ENCODE measurements at regions not wholly inside any gene's neighbourhood (a gene's known extent, or its start where the extent isn't known, plus 50 kb on each side); places are given as distances from the start of the nearest gene placed in this dataset.

- Mint-ChIP-seq H3K27me3 (ENCODE audit: low read depth) (no peaks in the 10 kb centered on the region), H3K4me3 (no peak overlapping the region), H3K27ac (no peak overlapping the region), H3K9me3 (peaks cover 4% of the 10 kb centered on the region), H3K4me1 (ENCODE audit: low read depth) (no peaks in the 10 kb centered on the region), H3K36me3 (ENCODE audit: low read depth) (no peaks in the 10 kb centered on the region)
Measured at GRCh38 chr14:104370256-104370870, 209.2 kb upstream of the C14orf180 start.

- Mint-ChIP-seq H3K4me1 (ENCODE audit: low read depth) (no peaks in the 10 kb centered on the region), H3K4me3 (no peak overlapping the region), H3K36me3 (ENCODE audit: low read depth) (no peaks in the 10 kb centered on the region), H3K27me3 (ENCODE audit: low read depth) (no peaks in the 10 kb centered on the region), H3K27ac (no peak overlapping the region), H3K9me3 (peaks cover 4% of the 10 kb centered on the region)
Measured at GRCh38 chr14:104371031-104371430, 208.5 kb upstream of the C14orf180 start.

- Mint-ChIP-seq H3K27me3 (ENCODE audit: low read depth) (no peaks in the 10 kb centered on the region), H3K9me3 (no peaks in the 10 kb centered on the region), H3K4me1 (ENCODE audit: low read depth) (no peaks in the 10 kb centered on the region), H3K4me3 (no peak overlapping the region), H3K36me3 (ENCODE audit: low read depth) (no peaks in the 10 kb centered on the region), H3K27ac (no peak overlapping the region)
Measured at GRCh38 chr14:104371917-104372316, 207.6 kb upstream of the C14orf180 start.

GRCh38 chr14:104372390-104373054 lies 207.0 kb upstream of the C14orf180 start:
- no peaks in the 10 kb centered on the region for H3K27me3 Mint-ChIP-seq (ENCODE audit: low read depth)
- H3K9me3 Mint-ChIP-seq, result no peaks in the 10 kb centered on the region
- no peak overlapping the region for H3K4me3 Mint-ChIP-seq
- no peaks in the 10 kb centered on the region for H3K4me1 Mint-ChIP-seq (ENCODE audit: low read depth)
- H3K27ac Mint-ChIP-seq, result no peak overlapping the region
- H3K36me3 Mint-ChIP-seq (ENCODE audit: low read depth), result no peaks in the 10 kb centered on the region

GRCh38 chr14:104373055-104373854 lies 206.3 kb upstream of the C14orf180 start:
- Mint-ChIP-seq H3K4me1 (ENCODE audit: low read depth) (no peaks in the 10 kb centered on the region), H3K36me3 (ENCODE audit: low read depth) (no peaks in the 10 kb centered on the region), H3K27ac (no peak overlapping the region), H3K4me3 (no peak overlapping the region), H3K9me3 (no peaks in the 10 kb centered on the region), H3K27me3 (ENCODE audit: low read depth) (no peaks in the 10 kb centered on the region)

GRCh38 chr14:104373855-104374717 lies 205.5 kb upstream of the C14orf180 start:
- no peaks in the 10 kb centered on the region for H3K27me3 Mint-ChIP-seq (ENCODE audit: low read depth)
- no peaks in the 10 kb centered on the region for H3K9me3 Mint-ChIP-seq
- H3K4me1 Mint-ChIP-seq (ENCODE audit: low read depth), result no peaks in the 10 kb centered on the region
- no peak overlapping the region for H3K27ac Mint-ChIP-seq
- H3K4me3 Mint-ChIP-seq, result no peak overlapping the region
- no peaks in the 10 kb centered on the region for H3K36me3 Mint-ChIP-seq (ENCODE audit: low read depth)

GRCh38 chr14:104374718-104375080 lies 204.9 kb upstream of the C14orf180 start:
- H3K36me3 Mint-ChIP-seq (ENCODE audit: low read depth), result no peaks in the 10 kb centered on the region
- H3K4me1 Mint-ChIP-seq (ENCODE audit: low read depth), result no peaks in the 10 kb centered on the region
- no peak overlapping the region for H3K4me3 Mint-ChIP-seq
- no peaks in the 10 kb centered on the region for H3K9me3 Mint-ChIP-seq
- no peak overlapping the region for H3K27ac Mint-ChIP-seq
- H3K27me3 Mint-ChIP-seq (ENCODE audit: low read depth), result no peaks in the 10 kb centered on the region

- H3K27ac Mint-ChIP-seq, result no peak overlapping the region
- H3K4me1 Mint-ChIP-seq (ENCODE audit: low read depth), result no peaks in the 10 kb centered on the region
- no peak overlapping the region for H3K4me3 Mint-ChIP-seq
- H3K36me3 Mint-ChIP-seq (ENCODE audit: low read depth), result no peaks in the 10 kb centered on the region
- H3K9me3 Mint-ChIP-seq, result no peaks in the 10 kb centered on the region
- no peaks in the 10 kb centered on the region for H3K27me3 Mint-ChIP-seq (ENCODE audit: low read depth)
Measured at GRCh38 chr14:104375551-104376201, 203.9 kb upstream of the C14orf180 start.

GRCh38 chr14:104376202-104377140 lies 203.1 kb upstream of the C14orf180 start:
- Mint-ChIP-seq H3K4me1 (ENCODE audit: low read depth) (no peaks in the 10 kb centered on the region), H3K9me3 (no peaks in the 10 kb centered on the region), H3K36me3 (ENCODE audit: low read depth) (no peaks in the 10 kb centered on the region), H3K27me3 (ENCODE audit: low read depth) (peaks cover 4% of the 10 kb centered on the region), H3K27ac (no peak overlapping the region), H3K4me3 (no peak overlapping the region)

GRCh38 chr14:104377256-104377655 lies 202.3 kb upstream of the C14orf180 start:
- no peaks in the 10 kb centered on the region for H3K36me3 Mint-ChIP-seq (ENCODE audit: low read depth)
- no peak overlapping the region for H3K27ac Mint-ChIP-seq
- H3K9me3 Mint-ChIP-seq, result no peaks in the 10 kb centered on the region
- no peaks in the 10 kb centered on the region for H3K4me1 Mint-ChIP-seq (ENCODE audit: low read depth)
- H3K4me3 Mint-ChIP-seq, result no peak overlapping the region
- H3K27me3 Mint-ChIP-seq (ENCODE audit: low read depth), result peaks cover 7% of the 10 kb centered on the region

- Mint-ChIP-seq H3K27ac (no peak overlapping the region), H3K9me3 (no peaks in the 10 kb centered on the region), H3K4me3 (no peak overlapping the region), H3K36me3 (ENCODE audit: low read depth) (no peaks in the 10 kb centered on the region), H3K4me1 (ENCODE audit: low read depth) (no peaks in the 10 kb centered on the region), H3K27me3 (ENCODE audit: low read depth) (peaks cover 7% of the 10 kb centered on the region)
Measured at GRCh38 chr14:104378698-104379113, 200.9 kb upstream of the C14orf180 start.

GRCh38 chr14:104382361-104383087 lies 197.0 kb upstream of the C14orf180 start:
- Mint-ChIP-seq H3K27me3 (ENCODE audit: low read depth) (peaks cover 7% of the 10 kb centered on the region), H3K27ac (no peak overlapping the region), H3K9me3 (no peaks in the 10 kb centered on the region), H3K4me3 (no peak overlapping the region), H3K4me1 (ENCODE audit: low read depth) (no peaks in the 10 kb centered on the region), H3K36me3 (ENCODE audit: low read depth) (no peaks in the 10 kb centered on the region)
